ENCODE measurements at regions not wholly inside any gene's neighbourhood (a gene's known extent, or its start where the extent isn't known, plus 50 kb on each side); places are given as distances from the start of the nearest gene placed in this dataset.

DNA sequence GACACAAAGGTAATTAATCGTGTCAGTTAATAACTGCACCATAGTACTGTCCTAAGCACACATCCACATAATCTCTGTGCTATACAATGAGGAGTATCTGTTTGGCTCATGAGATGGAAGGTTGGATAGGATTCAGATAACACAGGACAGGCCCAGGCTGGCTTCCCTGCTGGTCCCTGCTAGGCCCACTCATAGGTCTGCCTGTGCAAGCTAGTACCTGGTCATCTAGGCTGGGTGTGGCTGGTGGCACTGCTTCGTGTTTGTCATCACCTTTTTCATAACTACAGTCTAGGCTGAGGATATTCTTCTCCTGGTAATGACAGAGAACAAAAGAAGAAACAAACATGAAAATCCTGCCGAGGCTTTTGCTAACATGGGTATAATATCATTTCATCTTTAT lies 392.8 kb downstream of the TRIB2 start:
- no peak for DNase-seq

DNA sequence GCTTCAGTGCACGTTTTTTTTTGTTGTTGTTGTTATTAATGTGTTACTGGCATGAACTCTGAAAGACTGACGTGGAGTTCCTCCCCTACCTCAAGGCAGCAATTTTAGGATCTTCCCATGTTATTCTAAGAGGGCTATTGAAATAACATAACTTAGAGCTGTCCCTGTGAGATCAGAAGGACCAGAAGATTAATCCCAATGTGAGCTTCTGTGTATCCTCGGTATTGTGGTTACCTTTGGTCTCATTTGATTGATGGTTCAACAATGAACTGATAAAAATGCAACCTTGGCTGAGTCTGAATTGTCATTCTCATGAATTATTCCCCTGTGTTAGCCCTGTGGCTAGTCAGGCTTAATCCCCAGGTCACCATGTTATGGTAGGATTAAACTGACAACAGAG lies 394.1 kb downstream of the TRIB2 start:
- DNase-seq, result no peak

DNA sequence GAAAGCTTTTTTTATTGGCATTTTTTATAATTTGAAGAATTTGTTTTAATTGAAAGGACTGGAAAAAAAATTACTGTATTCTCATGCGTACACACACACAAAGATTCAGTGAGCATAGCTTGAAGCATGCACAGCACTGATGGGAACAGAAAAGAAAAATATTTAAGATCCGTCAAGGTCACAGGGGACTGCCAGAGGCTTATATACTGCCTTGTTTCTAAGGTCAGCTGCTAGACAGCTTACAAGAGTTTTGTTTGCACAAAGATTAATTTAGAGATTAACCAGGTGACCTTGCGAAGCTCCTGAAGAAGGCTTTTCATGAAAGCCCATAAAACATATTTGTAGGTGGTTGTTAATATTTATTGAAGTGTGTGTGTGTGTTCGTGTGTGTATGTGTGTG lies 396.3 kb downstream of the TRIB2 start:
- DNase-seq, result no peak

DNA sequence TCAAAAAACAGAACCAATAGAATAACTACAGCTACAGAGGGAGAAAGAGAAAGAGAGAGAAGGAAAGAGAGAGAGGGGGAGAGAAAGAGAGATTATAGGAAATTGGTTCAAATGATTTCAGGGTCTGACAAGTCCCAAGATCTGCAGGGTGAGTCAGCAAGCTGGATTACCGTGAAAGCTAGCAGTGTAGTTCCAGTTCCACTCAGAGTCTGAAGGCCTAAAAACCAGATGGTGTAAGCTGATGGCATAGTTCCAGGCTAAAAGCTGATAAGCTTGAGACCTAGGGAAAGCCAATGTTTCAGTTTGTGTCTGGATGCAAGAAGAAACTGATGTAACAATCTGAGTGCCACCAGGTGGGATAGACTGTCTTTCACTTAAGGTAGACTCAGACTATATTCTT lies 397.7 kb downstream of the TRIB2 start:
- no peak for DNase-seq

DNA sequence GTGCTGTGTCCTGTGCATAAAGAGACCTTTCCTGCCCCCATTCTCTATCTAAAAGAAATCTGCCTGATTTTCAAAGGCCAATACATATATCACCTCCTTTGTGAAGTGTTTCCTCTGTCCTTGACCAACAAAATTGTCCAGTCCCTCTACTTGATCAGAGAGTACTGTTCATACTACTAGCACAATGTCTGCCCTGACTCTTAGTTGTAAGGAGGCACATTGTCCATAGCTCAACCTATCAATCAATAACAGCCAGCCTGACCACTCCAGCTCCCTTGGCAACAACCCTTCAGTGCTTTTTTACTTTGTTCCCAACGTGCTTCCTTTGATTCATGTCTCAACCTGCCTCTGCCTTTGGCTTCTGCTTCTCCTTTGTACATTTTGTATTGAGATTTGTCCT lies 398.9 kb downstream of the TRIB2 start:
- DNase-seq, result no peak

DNA sequence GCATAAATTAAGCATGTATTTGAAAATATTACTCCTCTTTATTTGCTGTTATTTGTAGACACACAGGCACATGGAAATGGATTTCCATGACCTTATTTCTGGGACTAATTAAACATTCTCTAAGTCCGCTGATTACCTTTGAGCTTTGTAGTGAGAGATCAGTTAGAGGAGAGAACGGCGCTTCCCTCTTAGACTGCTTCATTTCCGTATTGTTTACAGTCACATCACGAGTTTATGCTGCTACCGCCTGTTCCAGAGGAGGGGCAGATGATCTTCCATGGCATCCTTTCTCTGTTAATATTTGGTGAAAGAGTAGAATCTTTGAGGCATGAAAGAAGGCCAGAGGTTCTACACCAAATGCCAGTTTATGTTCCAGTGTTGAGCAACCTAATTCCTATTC lies 404.4 kb downstream of the TRIB2 start:
- no peak for DNase-seq

DNA sequence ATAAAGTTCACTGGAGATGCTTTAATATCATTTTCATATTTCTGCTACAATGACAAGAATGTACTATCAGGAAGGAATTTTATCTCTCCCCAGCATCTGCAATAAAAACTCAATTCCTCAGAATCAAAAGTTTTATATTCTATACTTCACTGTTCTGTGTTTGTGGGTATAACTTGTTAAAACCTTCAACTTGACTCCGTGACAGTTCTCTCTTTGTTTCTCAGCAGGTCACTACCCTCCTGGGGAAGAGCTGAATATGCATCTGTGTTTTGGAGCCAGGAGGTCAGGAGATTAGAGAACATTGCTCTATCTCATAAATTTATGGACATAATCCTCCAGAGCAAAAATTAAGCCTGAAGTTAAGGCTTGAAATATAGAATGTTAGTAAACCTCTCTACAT lies 411.4 kb downstream of the TRIB2 start:
- no peak for DNase-seq

DNA sequence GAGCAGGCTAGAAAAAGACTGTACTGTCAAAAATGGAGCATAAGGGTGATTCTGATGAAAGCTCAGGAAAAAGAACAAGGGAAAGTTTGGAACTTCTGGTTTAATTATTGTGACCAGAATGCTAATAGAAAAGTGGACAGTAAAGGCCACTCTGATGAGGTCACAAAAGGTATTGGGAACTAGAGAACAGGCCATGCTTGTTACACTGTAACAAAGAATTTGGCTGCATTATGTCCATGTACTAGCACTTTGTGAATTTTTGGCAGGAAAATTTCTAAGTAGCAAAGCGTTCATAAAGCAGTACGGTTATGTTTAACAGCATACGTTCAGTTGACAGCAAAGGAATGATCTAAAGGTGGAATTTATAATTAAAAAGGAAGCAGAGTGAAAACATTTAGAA lies 418.6 kb downstream of the TRIB2 start:
- no peak for DNase-seq

DNA sequence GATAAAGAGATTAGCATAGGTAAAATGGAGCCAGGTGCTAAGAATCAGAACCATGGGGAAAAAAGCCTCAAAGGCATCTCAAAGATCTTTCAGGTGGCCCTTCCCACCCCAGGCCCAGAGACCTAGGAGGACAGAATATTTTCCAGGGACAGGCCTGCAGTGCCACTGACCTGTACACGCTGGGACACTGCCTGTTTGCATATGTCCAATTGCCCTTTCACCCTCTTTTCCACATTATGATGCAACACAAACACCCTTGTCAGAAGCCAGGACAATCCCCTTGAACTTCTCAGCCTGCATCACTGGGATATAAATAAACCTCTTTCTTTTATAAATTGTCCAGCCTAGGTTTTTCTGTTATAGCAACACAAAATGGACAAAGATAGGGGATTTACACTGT lies 419.1 kb downstream of the TRIB2 start:
- no peak for DNase-seq

DNA sequence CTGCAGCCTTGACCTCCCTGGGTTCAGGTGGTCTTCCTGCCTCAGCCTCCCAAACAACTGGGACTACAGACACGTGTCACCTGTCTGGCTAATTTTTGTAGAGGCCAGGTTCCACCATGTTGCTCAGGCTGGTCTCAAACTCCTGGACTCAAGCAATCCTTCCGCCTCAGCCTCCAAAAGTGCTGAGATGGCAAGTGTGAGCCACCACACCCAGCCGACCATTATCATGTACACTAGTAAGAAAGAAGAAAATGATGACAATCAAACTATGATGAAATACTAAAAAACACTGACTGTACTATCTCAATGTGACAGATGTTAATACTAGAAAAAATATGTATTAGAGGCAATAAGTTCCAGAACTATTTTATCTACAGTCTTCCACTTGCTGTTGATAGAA lies 420.9 kb downstream of the TRIB2 start:
- DNase-seq, result no peak

DNA sequence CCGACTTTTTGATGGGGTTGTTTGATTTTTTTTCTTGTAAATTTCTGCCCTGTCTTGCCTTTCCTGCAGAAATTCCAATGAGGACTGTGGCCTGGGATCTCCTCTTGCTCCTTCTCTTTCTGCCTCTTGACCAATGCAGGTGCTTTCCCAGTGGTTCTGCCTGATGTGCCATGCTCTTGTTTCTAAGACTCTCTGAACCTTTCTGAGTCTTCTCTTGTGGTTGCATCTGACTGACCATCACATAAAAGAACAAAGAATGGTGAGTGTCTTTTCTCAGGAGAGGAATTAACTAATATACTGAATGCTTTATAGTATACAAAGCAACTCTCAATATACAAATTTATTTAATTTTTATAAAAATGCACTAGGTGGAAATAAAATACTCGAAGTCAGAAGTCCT lies 424.6 kb downstream of the TRIB2 start:
- DNase-seq, result no peak

DNA sequence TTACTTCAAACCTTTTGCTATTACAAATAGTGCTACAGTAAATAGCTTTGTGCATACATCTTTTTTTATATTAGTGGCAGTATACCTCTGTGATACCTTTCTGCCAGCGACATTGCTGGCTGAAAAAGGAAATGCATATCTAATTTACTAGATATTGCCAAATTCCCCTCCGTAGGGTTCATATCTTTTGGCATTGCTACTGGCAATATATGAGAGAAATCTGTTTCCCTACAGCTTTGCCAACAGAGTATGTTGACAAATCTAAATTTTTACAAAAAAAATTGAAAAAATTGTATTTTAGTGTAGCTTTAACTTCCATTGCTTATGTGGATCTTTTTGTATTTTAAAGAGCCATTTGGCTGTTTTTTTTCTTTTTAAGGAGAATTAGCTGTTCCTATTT lies 426.7 kb downstream of the TRIB2 start:
- DNase-seq, result no peak

DNA sequence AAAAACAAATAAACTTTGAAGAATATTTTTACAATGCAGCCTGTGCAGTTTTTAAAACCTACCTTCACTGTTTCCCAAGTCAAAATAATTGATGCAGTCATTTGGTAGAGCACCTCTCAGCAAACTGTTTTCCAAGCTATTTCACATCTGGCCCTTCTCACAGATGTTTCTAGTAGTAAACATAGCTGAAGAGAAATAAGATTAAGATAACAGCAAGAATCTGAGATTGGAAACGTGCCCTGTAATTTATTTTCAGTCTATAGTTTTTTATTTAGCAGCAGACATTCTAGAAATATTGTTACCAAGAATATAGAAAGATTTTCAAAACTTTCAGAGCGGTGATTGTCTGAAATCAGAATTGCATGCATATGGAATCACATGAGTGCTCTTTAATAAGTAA lies 440.2 kb downstream of the TRIB2 start:
- no peak for DNase-seq

DNA sequence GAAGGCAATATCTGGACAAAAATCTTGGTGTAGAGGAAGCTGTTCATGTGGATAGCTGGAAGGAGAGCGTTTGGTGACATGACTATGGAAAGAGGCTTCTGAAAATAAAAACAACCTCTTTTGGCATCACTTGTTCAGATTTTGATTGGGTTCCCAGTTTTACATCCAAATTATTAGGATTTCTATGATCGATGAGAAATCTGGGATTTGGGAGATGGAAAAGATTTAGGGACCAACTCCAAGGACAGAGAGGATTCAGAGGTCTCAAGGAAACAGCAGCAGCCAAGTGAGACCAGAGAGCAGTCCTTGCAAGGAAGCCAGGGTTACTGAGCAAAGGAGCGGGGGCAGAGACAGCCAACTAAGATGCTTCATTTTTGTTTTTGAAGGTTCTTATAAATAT lies 441.7 kb downstream of the TRIB2 start:
- no peak for DNase-seq

DNA sequence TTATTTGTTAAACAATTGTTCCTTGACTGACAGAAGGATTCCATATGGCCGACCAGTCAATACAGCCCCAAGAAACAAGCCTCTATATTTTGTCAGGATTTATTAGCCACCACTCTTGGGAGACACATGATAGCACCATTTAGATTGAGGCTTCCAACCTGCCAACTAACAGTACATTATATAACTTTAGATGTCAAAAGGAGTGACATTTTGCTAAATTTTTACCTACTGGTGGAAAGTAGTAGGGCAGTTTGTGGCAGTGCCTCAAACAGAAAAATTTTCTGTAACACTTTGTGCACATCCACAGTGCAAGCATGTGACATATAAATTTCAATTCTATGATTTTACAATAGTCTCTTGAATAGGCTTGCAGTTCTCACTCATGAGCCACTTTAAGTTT lies 464.0 kb downstream of the TRIB2 start:
- DNase-seq, result no peak

DNA sequence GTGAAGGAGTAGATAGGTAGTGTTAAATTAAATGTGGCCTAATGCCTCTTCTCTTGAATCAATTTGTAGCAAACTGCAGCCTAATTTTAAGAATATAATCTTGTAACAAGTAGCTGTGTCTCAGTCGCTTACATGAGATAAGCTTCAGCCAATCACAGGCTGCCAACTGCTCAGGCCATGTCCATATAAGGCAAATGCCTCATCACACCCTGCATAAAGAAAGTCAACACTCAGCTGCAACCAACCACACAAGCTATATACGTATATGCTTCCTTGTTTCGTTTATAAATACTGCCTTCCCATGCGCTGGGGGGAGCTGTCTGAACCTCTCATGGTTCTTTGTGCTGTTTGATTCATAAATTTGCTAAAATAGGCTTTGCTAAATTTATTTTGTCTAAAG lies 476.3 kb downstream of the TRIB2 start:
- DNase-seq, result no peak

DNA sequence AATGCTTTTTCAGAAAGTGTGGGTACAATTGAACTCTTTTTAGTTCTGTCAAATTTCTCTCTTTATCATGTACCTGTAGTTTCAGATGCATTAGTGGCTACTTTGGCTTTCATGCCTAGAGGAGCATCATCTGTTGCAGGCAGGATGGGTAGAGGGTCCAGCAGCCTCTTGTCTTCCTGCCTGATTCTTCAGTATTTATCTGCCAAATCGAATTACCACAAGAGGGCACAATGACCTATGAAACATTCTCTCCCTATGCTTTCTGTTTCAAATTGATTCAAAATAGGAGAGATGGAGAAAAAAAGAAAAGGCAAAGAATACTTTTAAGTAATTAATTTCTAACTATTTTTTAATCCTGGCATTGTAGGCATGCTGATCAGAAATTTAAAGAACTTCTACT lies 477.2 kb downstream of the TRIB2 start:
- no peak for DNase-seq

DNA sequence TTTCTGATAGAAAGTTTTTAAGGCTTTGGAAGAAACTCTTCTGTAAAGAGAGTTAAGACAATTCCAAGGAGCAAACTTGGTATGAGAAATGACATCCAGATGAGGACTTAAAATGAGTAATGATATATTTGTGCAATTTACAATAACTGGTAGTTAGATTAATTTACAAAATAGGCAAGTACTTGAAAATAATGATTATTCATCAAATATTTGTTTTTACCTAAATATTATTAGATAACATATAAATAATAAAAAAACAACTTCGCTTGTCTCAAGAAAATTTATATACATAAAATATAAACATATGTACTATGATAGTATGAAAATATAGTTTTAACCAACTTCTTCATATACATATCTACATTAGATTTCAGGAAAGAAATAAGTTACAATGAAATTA lies 478.5 kb downstream of the TRIB2 start:
- no peak for DNase-seq

DNA sequence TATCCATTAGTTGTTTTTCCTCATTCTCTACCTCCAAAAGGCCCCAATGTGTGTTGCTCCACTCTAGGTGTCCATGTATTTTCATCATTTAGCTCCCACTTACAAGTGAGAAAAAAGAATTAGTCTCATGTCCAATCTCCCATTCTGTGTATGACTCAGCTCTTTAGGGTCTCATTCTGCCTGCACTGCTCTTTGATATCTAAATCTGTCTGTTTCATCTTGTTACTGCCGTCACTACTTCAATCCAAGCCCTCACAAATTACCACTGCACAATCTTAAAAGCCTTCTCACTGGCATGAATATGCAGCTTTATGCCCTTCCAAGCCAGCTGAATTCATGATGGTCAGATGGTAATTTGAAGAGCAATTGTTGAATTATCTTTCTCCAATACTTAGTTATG lies 480.5 kb downstream of the TRIB2 start:
- no peak for DNase-seq

DNA sequence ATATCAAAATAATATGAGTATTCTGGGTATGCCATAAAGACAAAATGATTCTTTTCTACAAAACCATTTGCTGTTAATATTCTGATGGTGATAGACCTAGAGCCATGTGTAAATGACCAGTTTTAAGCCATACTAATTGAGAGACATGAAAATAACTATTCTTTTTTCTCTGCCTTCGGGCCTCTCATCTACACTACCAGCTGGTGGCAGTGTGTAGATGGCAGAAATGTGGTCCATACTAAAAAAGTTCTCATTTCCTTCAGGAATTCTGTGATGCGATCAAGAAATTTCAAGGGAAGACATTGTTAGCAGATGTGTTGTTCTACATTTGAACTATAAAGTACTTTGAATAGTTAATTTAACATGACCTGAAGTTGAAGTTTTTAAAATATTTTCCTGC lies 485.2 kb downstream of the TRIB2 start:
- DNase-seq, result no peak

DNA sequence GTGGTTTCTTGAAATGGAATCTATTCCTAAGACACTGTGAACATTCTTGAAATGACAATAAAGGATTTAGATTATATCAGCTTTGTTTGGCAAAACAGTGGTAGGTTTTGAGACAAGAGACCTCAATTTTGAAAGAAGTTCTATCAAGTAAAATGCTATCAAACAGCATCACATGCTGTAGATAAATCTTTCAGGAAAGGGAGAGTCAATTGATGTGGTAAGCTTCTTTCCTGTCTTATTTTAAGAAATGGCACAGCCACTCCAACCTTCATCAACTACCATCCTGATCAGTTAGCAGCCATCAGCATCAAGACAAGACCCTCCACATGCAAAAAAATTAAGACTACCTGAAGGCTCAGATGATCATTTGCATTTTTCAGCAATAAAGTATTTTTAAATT lies 495.4 kb downstream of the TRIB2 start:
- no peak for DNase-seq

DNA sequence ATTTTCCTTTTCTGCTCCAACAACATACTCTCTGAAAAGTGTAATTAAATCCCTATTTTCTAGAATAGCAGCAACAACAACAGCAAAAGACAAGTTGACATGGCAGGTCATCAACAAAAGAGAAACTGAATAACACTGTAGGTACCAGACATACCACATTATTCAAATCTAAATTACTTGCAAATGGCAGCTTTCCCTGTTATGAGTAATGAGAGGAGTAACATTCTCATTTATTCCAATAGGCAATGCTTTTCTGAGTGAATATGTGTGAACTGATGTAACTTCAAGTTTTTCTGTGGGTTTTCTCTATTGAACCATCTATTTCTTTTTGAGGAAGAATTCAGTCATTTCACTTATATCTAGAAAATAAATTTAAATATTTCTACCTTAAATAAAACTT lies 501.5 kb downstream of the TRIB2 start:
- no peak for DNase-seq

DNA sequence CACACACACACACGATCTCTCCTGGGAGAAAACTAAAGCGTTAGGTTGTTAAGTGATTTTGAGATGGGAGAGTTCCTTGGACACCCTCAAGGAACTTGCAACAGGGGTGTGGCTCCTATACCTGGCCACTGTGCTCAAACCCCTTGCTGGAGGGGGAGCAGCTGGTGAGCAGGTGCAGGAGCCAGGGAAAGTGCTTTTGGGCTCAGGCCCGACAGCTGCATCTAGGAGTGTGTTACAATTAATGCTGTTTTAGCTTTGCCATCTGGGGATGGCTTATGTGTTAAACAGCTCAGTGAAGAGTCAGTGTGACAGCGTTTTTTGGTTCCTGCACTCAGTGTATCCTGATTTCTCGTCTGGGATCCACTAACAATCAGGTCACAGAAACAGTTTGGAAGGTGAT lies 510.8 kb downstream of the TRIB2 start:
- no peak for DNase-seq

DNA sequence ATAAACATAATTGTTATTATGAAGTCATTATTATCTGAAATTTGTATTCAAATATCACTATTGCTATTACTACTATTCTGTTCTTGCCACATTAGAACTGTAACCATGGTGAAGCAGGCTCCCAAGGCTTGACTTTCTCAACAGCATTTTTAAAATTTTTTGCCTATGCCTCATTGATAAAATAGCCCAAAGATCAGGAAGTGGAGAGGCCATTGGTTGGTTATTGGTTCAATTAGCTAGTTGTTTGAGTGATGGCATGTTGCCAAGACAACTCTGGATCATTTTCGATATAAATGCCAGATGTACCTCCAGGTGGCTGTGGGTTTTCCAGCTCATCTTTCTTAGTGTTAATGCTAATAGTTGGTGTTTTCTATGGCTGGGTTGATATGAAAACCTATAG lies 513.5 kb downstream of the TRIB2 start:
- DNase-seq, result no peak

DNA sequence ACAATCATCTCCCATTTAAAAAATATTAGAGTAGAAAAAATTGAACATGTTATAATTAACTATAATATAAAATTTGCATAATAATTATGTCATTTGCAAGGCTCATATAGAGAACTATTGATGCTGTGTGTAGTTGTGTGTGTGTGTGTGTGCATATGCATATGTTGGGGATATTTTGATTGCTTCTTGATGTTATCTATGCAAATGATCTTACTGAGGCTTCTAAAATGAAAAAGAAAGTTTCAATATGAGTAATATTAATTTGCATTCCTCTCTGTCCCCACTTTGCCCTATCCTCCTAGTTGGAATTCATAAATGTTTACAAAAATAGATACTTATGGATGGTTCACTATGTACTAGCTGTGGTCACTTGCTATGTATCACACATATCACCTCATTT lies 523.3 kb downstream of the TRIB2 start:
- DNase-seq, result no peak

DNA sequence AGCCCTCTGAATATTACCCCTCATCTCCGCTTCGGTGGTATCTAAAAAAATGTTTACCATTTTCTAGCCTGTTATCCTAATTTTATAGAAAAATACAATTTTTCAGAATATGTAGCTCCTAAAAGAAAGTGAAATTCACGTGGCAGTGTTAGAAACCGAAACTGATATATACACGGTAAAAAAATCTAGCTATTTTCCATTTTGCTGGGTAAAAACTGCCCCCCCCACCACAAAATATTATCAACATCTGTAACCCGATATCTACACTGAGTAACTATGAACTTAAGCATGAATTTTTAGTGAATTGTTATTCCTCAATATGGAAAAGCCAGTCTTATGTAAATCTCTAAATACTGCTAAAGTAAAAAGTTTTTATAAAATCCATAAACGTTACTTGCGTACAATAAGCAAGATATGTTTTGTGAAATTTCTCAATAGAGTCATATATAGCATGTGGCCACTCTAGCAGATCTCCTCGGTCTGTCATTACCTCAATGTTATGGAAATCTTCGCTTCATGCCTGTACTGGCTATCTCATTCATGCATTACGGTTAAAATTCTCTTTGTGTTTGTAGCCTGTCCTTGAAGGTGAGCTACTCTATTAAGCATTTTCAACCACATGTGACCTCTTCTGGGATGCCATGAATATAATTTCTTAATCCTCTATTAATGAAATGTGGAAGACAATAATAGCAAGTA lies 524.2 kb downstream of the TRIB2 start:
- DNase-seq, result no peak

Data from activated T-cell treated with anti-CD3 and anti-CD28 coated beads, Interleukin-2, amount 50 U/mL, for 1 hour (primary cell).